H9 (cell line): ENCODE measurements at regions not wholly inside any gene's neighbourhood (a gene's known extent, or its start where the extent isn't known, plus 50 kb on each side); places are given as distances from the start of the nearest gene placed in this dataset.

Experiments used
- DNase-seq: peaks from one replicate; pipeline ENCODE4 v3.0.0-alpha.2; 2017
- H2AFZ ChIP-seq: one replicate; pipeline ENCODE4 v1.6.1; 2013; ENCODE audit warnings: mild to moderate bottlenecking, low read length, control low read depth, moderate library complexity
- H2AK5ac ChIP-seq: 2 replicates; pipeline ENCODE4 v1.6.1; 2013; ENCODE audit warnings: low read length, control low read depth, mixed read lengths; ENCODE audit not compliant: insufficient read length
- H2BK120ac ChIP-seq: one replicate; pipeline ENCODE4 v1.6.1; 2013; ENCODE audit warnings: low read depth, mild to moderate bottlenecking, low read length, control low read depth, inconsistent platforms; ENCODE audit not compliant: poor library complexity, severe bottlenecking
- H2BK12ac ChIP-seq: 2 replicates; pipeline ENCODE4 v1.6.1; 2013; ENCODE audit warnings: low read length, control low read depth, mixed read lengths, low read depth; ENCODE audit not compliant: insufficient read length
- H2BK15ac ChIP-seq: 2 replicates; pipeline ENCODE4 v1.6.1; 2013; ENCODE audit warnings: low read depth, low read length, control low read depth
- H2BK20ac ChIP-seq: one replicate; pipeline ENCODE4 v1.6.1; 2013; ENCODE audit warnings: low read depth, mild to moderate bottlenecking, low read length, control low read depth, inconsistent platforms; ENCODE audit not compliant: poor library complexity, severe bottlenecking
- H2BK5ac ChIP-seq: 2 replicates; pipeline ENCODE4 v1.6.1; 2013; ENCODE audit warnings: low read length, control low read depth, mixed read lengths; ENCODE audit not compliant: insufficient read length
- H3K14ac ChIP-seq: 2 replicates; pipeline ENCODE4 v1.6.1; 2013; ENCODE audit warnings: low read length, control low read depth; ENCODE audit not compliant: insufficient read depth
- H3K18ac ChIP-seq: 2 replicates; pipeline ENCODE4 v1.6.1; 2013; ENCODE audit warnings: low read depth, mild to moderate bottlenecking, mixed read lengths, low read length, control low read depth; ENCODE audit not compliant: insufficient read length
- H3K23ac ChIP-seq: 2 replicates; pipeline ENCODE4 v1.6.1; 2013; ENCODE audit warnings: low read length, control low read depth, mixed read lengths, low read depth; ENCODE audit not compliant: insufficient read length
- H3K23me2 ChIP-seq: 2 replicates; pipeline ENCODE4 v1.6.1; 2013; ENCODE audit warnings: low read depth, mild to moderate bottlenecking, mixed read lengths, low read length, control low read depth; ENCODE audit not compliant: insufficient read length, poor library complexity, severe bottlenecking
- H3K27ac ChIP-seq: 2 replicates; pipeline ENCODE4 v1.5.1; 2013; ENCODE audit warnings: low read length, control low read depth, mixed read lengths, low read depth; ENCODE audit not compliant: insufficient read length
- H3K27me3 ChIP-seq: 2 replicates; pipeline ENCODE4 v1.6.1; 2013; ENCODE audit warnings: low read length, control low read depth, inconsistent platforms; ENCODE audit not compliant: insufficient read depth
- H3K4ac ChIP-seq: 2 replicates; pipeline ENCODE4 v1.6.1; 2013; ENCODE audit warnings: low read depth, mild to moderate bottlenecking, control low read depth, inconsistent platforms, low read length, moderate library complexity
- H3K4me1 ChIP-seq: 2 replicates; pipeline ENCODE4 v1.6.1; 2013; ENCODE audit warnings: low read length, control low read depth, inconsistent platforms; ENCODE audit not compliant: insufficient read depth
- H3K4me2 ChIP-seq: 2 replicates; pipeline ENCODE4 v1.6.1; 2013; ENCODE audit warnings: low read length, control low read depth, mixed read lengths; ENCODE audit not compliant: insufficient read length, insufficient read depth
- H3K56ac ChIP-seq: 2 replicates; pipeline ENCODE4 v1.6.1; 2013; ENCODE audit warnings: low read depth, mild to moderate bottlenecking, mixed read lengths, low read length, control low read depth; ENCODE audit not compliant: insufficient read length
- H3K79me1 ChIP-seq: 2 replicates; pipeline ENCODE4 v1.6.1; 2013; ENCODE audit warnings: low read depth, mild to moderate bottlenecking, moderate library complexity, low read length, control low read depth, inconsistent platforms; ENCODE audit not compliant: insufficient read depth, poor library complexity, severe bottlenecking
- H3K79me2 ChIP-seq: 2 replicates; pipeline ENCODE4 v1.6.1; 2013; ENCODE audit warnings: low read length, control low read depth, inconsistent platforms; ENCODE audit not compliant: insufficient read depth
- H3K9ac ChIP-seq: 2 replicates; pipeline ENCODE4 v1.6.1; 2013; ENCODE audit warnings: low read length, control low read depth, mixed read lengths; ENCODE audit not compliant: insufficient read length; ENCODE audit errors: extremely low read depth
- H3K9me3 ChIP-seq: one replicate; pipeline ENCODE4 v1.6.1; 2013; ENCODE audit warnings: low read depth, low read length, inconsistent platforms; ENCODE audit not compliant: control insufficient read depth
- H3T11ph ChIP-seq: one replicate; pipeline ENCODE4 v1.6.1; 2013; ENCODE audit warnings: mild to moderate bottlenecking, low read length, control low read depth, inconsistent platforms
- H4K20me1 ChIP-seq: one replicate; pipeline ENCODE4 v1.6.1; 2013; ENCODE audit not compliant: control insufficient read depth, insufficient read length, insufficient read depth
- H4K5ac ChIP-seq: 2 replicates; pipeline ENCODE4 v1.6.1; 2013; ENCODE audit warnings: low read depth, mild to moderate bottlenecking, mixed read lengths, low read length, control low read depth; ENCODE audit not compliant: insufficient read length
- H4K8ac ChIP-seq: replicated peaks from 2 replicates; pipeline ENCODE4 v1.6.1; 2013; ENCODE audit warnings: low read length, control low read depth, mixed read lengths, low read depth; ENCODE audit not compliant: insufficient read length
- H4K91ac ChIP-seq: 2 replicates; pipeline ENCODE4 v1.6.1; 2013; ENCODE audit warnings: low read depth, mild to moderate bottlenecking, moderate library complexity, mixed read lengths, low read length, control low read depth; ENCODE audit not compliant: insufficient read length
- H3K27ac Mint-ChIP-seq, 3 experiments: 2 replicates in 2 of 3; 3 replicates in 1 of 3; pipeline ENCODE4 v1.8.0; 2020 to 2021; ENCODE audit warnings: mixed read lengths in 3 of 3, mild to moderate bottlenecking in 1 of 3, moderate library complexity in 1 of 3
- H3K27me3 Mint-ChIP-seq: 2 replicates; pipeline ENCODE4 v1.8.0; 2021; ENCODE audit warnings: low read depth, mild to moderate bottlenecking, moderate library complexity, mixed read lengths
- H3K36me3 Mint-ChIP-seq, 3 experiments: 2 replicates in 2 of 3; 3 replicates in 1 of 3; pipeline ENCODE4 v1.8.0; 2020 to 2021; ENCODE audit warnings: low read depth in 3 of 3, mixed read lengths in 3 of 3; ENCODE audit not compliant: insufficient read depth in 1 of 3
- H3K4me1 Mint-ChIP-seq, 2 experiments: 2 replicates each; pipeline ENCODE4 v1.8.0; 2020; ENCODE audit warnings: mixed read lengths in 2 of 2
- H3K4me3 Mint-ChIP-seq, 2 experiments: 2 replicates in 1 of 2; 3 replicates in 1 of 2; pipeline ENCODE4 v1.8.0; 2020 to 2021; ENCODE audit warnings: mild to moderate bottlenecking in 2 of 2, mixed read lengths in 2 of 2, moderate library complexity in 1 of 2
- H3K9me3 Mint-ChIP-seq, 2 experiments: 2 replicates in 1 of 2; 3 replicates in 1 of 2; pipeline ENCODE4 v1.8.0; 2020; ENCODE audit warnings: mild to moderate bottlenecking in 2 of 2, mixed read lengths in 2 of 2, moderate library complexity in 1 of 2
- WGBS: extraction: QIAGEN DNeasy Blood & Tissue Kit; methylation state at CpG from one replicate; pipeline ENCODE4 v1.1.7; 2013; ENCODE audit warnings: missing lambda C conversion rate, low lambda C conversion rate, mixed read lengths; ENCODE audit not compliant: insufficient read length; ENCODE audit errors: extremely low coverage; 5-methylcytosine and 5-hydroxymethylcytosine counted together
- TF ChIP-seq, protein P1 (sequence below): fragments of 200-600 bp; sonication (generic); conservative IDR thresholded peaks from 3 replicates; pipeline ENCODE4 v1.8.0; 2021; ENCODE audit warnings: antibody characterized with exemption, mild to moderate bottlenecking

DNA sequence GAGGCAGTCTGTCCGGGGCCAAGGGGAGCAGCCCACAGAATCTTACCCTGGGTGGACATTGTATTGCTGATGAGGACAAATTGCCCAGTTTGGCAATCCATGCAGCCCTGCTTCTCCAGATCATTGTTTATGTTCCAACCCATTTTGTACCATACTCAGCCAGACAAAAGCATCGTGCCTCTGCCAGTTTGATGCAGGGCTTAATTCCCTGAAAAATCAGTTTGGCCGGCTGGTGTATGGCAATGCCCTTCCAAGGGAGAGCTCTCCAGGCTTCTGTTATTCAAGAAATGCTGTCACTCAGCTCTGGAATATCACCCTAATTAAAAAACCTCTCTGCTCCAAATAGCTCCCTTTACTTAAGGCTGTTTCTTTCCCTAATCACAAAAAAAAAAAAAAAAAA lies 697.7 kb downstream of the TBC1D22A start:
- no peak overlapping the region for H4K8ac ChIP-seq
- H3T11ph ChIP-seq = no peak overlapping the region
- no CpG with 5 or more reads among the region's 3 CpGs for WGBS
- H3K79me2 ChIP-seq = no peaks in the 10 kb centered on the region
- H3K27me3 ChIP-seq = no peaks in the 10 kb centered on the region
- no peak overlapping the region for H2BK20ac ChIP-seq
- H3K14ac ChIP-seq = no peak overlapping the region
- H4K91ac ChIP-seq = no peak overlapping the region
- Mint-ChIP-seq H3K9me3 (peaks cover 87 to 96% of the 10 kb centered on the region in 2 experiments), H3K4me1 (no peaks in the 10 kb centered on the region), H3K36me3 (peaks cover 10 to 33% (median 12%) of the 10 kb centered on the region in 3 experiments; a peak in 5 of 7 replicates), H3K27ac (no peak overlapping the region), H3K27me3 (peaks cover 2% of the 10 kb centered on the region; the same call in 1 of the 2 replicates), H3K4me3 (no peak overlapping the region)
- no peak for DNase-seq
- H2AK5ac ChIP-seq = no peak overlapping the region
- no peak overlapping the region; the same call in 1 of the 2 replicates for H2BK15ac ChIP-seq
- H2AFZ ChIP-seq = no peak overlapping the region
- H3K79me1 ChIP-seq = no peaks in the 10 kb centered on the region
- H4K20me1 ChIP-seq = no peaks in the 10 kb centered on the region
- no peak overlapping the region for H3K4me2 ChIP-seq
- H3K9me3 ChIP-seq = peaks cover 83% of the 10 kb centered on the region
- H2BK5ac ChIP-seq = no peak overlapping the region
- H3K23me2 ChIP-seq = no peaks in the 10 kb centered on the region
- TF ChIP-seq, protein P1, sequence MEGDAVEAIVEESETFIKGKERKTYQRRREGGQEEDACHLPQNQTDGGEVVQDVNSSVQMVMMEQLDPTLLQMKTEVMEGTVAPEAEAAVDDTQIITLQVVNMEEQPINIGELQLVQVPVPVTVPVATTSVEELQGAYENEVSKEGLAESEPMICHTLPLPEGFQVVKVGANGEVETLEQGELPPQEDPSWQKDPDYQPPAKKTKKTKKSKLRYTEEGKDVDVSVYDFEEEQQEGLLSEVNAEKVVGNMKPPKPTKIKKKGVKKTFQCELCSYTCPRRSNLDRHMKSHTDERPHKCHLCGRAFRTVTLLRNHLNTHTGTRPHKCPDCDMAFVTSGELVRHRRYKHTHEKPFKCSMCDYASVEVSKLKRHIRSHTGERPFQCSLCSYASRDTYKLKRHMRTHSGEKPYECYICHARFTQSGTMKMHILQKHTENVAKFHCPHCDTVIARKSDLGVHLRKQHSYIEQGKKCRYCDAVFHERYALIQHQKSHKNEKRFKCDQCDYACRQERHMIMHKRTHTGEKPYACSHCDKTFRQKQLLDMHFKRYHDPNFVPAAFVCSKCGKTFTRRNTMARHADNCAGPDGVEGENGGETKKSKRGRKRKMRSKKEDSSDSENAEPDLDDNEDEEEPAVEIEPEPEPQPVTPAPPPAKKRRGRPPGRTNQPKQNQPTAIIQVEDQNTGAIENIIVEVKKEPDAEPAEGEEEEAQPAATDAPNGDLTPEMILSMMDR = no peak
- no peak overlapping the region for H3K4ac ChIP-seq
- H4K5ac ChIP-seq = no peak overlapping the region
- no peak overlapping the region for H3K27ac ChIP-seq
- no peak overlapping the region for H2BK12ac ChIP-seq
- no peak overlapping the region for H3K9ac ChIP-seq
- H3K56ac ChIP-seq = no peak overlapping the region
- no peaks in the 10 kb centered on the region for H3K4me1 ChIP-seq
- no peak overlapping the region for H2BK120ac ChIP-seq
- H3K23ac ChIP-seq = no peak overlapping the region
- no peak overlapping the region for H3K18ac ChIP-seq
